NCI-H1048 (cell line): ENCODE measurements at regions not wholly inside any gene's neighbourhood (a gene's known extent, or its start where the extent isn't known, plus 50 kb on each side); places are given as distances from the start of the nearest gene placed in this dataset.
A peak's percentile ranks its signal among the peaks of the same experiment; 100 is the strongest.

Experiments
- DNase-seq: peaks from one replicate; lab custom pipeline; 2025; lab: John Stamatoyannopoulos, UW

- no peak for DNase-seq
Observed at GRCh38 chr6:112735129-112735528, 388.0 kb downstream of the RFPL4B start.

GRCh38 chr6:112739766-112740165, 392.6 kb downstream of the RFPL4B start:
- no peak for DNase-seq

DNA sequence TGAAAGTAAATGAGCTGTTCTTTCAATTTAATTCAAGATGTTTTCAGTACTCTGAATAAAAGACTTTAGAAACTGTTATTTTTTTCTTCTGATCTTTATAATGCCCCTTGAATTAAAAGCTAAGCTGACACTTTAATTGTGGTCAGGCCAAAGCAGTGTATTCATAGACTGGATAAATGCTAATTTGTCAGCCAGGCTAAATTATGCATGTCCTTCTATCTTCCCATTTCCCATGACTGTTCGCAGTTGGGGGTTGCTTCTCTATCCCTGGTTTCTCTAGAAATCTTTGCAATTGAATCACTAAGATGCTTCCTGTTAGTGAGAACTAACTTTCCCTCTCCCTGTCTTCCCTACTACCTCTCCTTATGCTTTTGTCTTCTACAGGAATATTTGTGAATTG, 396.2 kb downstream of the RFPL4B start:
- no peak for DNase-seq

DNA sequence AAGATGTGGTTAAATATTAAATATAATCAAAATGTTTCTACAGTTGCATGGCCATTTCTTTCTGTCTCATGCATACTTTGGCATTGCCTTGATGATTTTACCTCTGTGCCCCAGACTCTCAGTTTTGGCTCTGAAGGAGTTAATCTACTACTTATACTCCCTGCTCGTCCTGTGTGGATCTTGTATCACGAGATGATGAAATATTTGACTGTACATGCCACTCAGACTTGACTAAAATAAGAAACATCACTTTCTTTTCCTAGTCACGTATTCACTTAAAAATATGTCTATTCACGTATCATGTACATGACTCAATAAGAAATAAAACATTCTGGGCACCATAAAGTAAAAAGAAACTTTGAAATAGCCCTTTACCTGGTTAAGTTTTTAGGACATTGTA, 397.7 kb downstream of the RFPL4B start:
- DNase-seq, result no peak

DNA sequence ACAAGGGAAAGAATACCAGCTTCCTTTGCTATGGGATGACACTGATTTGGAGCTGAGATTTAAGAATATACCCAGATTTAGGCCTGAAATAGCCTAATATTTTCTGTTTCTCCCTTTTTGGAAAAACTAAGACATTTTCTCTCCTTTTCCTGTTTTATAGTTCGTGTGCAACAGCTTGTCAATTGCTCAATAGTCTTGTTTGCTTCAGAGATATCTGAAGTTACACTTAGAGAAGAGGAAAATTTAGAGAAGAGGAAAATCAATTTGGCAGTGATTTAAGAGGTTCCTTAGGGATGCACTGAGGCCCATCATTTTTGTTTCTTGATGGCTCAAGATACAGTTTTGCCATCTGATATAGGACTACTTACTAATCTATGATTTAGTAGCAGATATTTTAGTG, 398.6 kb downstream of the RFPL4B start:
- no peak for DNase-seq

GRCh38 chr6:112749673-112750072, 402.5 kb downstream of the RFPL4B start:
- no peak for DNase-seq

DNA sequence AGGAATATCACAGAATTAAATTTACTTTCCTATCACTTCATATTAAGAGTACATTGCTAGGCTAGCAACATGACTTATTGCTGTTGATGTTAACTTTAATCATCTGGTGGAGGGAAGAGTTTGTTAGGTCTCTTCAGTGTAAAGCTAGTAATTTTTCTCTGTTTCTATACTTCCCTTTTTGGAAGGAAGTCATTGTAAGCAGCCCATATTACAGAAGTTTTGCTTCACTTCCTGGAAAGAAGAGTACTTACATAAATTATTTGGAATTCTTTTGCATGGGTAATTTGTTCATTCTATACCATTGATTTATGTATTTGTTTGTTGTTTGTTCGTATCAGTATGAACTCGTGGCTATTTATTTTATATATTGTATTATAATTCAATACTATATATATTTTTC, 405.2 kb downstream of the RFPL4B start:
- DNase-seq, result no peak

DNA sequence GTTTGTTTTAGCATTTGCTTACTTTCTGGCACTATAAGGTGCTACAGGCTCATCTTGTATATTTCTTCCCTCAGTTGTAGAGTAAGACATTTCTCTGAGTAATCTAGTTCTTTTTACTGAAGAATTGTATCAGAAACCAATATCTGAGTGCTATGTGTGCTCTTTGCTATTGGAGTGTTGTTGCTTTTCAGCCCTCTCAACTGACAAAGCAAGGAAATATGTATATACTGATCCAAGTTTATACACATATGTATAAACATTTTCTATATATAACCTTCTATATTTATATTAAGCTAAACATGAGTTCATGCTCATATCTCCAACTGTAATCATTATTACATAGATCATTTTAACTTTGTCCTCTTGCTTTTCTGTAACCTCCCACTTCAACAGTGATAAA, 405.7 kb downstream of the RFPL4B start:
- no peak for DNase-seq

- DNase-seq, result no peak
Observed at GRCh38 chr6:112760831-112761230, 413.7 kb downstream of the RFPL4B start.

GRCh38 chr6:112761740-112762139, 414.6 kb downstream of the RFPL4B start:
- DNase-seq, result no peak

DNA sequence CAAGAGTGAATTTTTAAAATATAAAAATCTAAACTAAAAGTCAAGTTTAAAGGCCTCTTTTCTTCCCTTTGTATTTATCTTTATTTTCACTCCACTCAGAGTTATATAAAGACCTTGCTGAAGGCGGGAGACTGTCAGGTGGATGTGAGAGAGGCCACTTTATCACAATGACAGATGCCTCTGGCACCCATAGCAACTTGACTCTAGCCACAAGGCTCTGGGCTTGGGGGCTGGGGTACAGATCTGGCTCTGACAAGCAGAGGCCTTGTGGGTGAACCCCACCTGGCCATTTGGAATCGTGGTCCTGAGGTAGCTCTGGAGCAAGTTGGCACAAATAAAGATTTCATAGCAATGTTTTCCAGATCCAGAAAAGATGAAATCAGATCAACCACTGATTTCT, 417.2 kb downstream of the RFPL4B start:
- DNase-seq, result no peak

DNA sequence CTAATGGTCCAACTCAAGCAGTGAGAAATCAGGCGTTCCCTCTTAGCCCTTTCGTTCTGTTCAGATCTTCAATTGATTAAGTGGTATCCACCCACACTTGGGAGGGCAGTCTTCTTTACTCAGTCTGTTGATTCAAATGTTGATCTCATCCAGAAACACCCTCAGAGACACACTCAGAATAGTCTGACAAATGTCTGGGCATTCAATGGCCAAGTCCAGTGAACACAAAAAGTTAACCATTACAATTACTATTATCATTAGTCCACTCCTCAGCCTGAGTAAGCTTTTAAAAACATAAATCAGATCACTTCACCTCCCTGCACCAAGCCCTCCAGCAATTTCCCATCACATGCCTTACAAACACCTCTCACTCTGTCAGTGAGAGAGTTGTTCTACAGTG, 423.2 kb downstream of the RFPL4B start:
- no peak for DNase-seq

DNA sequence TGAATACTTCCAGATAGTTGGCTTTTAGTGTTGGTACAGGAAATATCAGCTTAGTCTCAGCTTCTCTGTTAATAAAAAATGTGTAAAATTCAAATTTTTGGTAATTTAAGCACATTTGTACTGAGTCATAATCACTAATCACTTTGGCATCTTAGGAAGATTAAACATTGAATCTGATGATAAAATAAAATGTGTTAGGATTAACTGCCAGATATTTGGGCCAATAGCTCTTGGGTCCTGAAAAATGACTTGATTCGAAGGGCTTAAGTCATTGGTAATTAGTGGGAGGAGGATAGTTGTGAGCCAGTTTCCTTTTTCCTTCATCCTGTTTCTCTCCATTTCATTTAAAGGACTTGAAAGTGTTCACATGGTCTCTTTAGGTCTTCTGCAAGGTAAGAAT, 426.1 kb downstream of the RFPL4B start:
- DNase-seq, result no peak

DNA sequence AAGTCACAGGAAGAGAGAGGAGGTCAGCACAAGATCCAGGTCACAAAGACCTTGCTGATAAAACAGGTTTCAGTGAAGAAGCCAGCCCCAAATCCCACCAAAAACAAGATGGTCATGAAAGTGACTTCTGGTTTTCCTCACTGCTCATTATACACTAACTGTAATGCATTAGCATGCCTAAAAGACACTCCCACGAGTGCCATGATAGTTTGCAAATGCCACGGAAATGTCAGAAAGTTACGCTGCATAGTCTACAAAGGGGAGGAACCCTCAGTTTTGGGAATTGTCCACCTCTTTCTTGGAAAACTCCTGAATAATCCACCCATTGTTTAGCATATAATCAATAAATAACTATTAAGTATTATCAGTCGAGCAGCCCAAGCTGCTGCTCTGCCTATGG, 427.2 kb downstream of the RFPL4B start:
- no peak for DNase-seq

- DNase-seq, result peak; percentile 68
Observed at GRCh38 chr6:112780498-112781096, 433.5 kb downstream of the RFPL4B start.

DNA sequence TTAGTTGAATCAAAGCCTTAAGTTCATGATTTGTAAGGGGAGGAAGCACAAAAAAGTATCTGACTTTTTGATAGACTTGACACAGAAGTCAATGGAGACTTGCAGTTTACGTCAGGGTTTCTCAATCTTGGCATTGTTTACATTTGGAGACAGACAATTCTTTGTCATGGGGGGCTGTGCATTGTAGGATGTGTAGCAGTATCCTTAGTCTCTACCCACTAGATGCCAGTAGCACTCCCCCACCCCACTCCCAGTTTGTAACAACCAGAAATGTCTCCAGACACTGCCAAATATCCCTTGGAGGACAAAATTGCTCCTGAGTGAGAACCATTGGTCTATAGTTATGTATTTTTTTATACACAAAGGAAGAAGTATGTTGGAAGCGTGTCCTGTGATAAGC, 434.1 kb downstream of the RFPL4B start:
- no peak for DNase-seq

- no peak for DNase-seq
Observed at GRCh38 chr6:112785408-112785807, 438.3 kb downstream of the RFPL4B start.

GRCh38 chr6:112786801-112787200, 439.7 kb downstream of the RFPL4B start:
- DNase-seq, result no peak

- no peak for DNase-seq
Observed at GRCh38 chr6:112787371-112787770, 440.2 kb downstream of the RFPL4B start.

GRCh38 chr6:112795316-112795715, 448.2 kb downstream of the RFPL4B start:
- DNase-seq, result no peak

DNA sequence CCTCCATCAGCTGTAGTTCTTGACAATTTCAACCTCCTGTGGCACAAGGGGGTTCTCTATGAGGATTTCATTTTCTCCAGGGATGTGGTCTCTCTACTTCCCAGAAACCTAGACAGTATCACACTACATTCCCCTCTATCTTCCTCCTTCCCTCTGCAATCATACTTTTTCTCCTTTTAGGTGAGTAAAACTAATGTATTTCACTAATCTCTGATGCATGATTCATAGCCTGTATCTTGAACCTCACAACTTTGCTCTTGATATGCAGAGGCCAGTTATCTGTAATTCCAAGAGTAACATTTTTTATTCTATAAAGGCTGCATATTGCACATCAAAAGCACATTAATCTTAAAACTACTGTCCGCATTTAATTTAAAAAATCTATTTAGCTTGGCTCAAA, 449.6 kb downstream of the RFPL4B start:
- DNase-seq, result no peak

DNA sequence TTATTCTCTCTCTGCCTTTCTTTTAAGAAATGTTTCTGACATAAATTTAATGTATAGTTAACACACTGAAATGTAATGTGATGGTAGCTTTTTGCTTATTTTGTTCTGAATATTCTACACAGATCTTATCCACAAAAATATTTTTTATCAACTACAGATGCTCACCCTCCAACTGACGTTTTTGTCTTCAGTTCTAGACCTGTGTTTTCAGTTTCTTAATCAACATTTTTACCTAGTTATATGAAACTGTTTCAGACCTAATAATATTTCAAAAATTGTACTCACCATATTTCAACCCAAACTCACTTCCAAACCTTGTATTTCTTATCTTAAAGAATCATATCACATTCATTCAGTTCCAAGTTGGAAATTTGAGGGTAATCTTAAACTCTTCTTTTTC, 452.8 kb downstream of the RFPL4B start:
- DNase-seq, result no peak

GRCh38 chr6:112800439-112800838, 453.3 kb downstream of the RFPL4B start:
- DNase-seq, result no peak

GRCh38 chr6:112800916-112801315, 453.8 kb downstream of the RFPL4B start:
- DNase-seq, result no peak
